PC-3 (cell line): ENCODE measurements at regions not wholly inside any gene's neighbourhood (a gene's known extent, or its start where the extent isn't known, plus 50 kb on each side); places are given as distances from the start of the nearest gene placed in this dataset.

Experiments used
- ATAC-seq: fragments of 200-7000 bp; cut with Tn5 transposase; 2 replicates; pipeline ENCODE4 v1.9.1; 2020; ENCODE audit warnings: mild to moderate bottlenecking, moderate library complexity
- BruUV-seq: library from RNA; stranded (reverse); fragments of 400-500 nt; replicated peaks from 2 replicates; lab custom pipeline; 2021; lab: Mats Ljungman, UMichigan
- CTCF ChIA-PET: fragments of 300-600 bp; sonication (Branson Sonifier 250); formaldehyde crosslinking; loops from one replicate; lab custom pipeline; 2022; ENCODE audit warnings: antibody characterized with exemption; lab: Charles Lee
- POLR2A ChIA-PET: fragments of 300-600 bp; sonication (Branson Sonifier 250); formaldehyde crosslinking; loops from one replicate; lab custom pipeline; 2022; ENCODE audit warnings: antibody characterized with exemption; ENCODE audit not compliant: unreplicated experiment; lab: Charles Lee
- DNase-seq: peaks from one replicate; pipeline ENCODE4 v3.0.0-alpha.2; 2015
- H2AFZ ChIP-seq: fragments of 300-600 bp; sonication (generic); 2 replicates; pipeline ENCODE4 v1.6.0; 2016; ENCODE audit warnings: antibody characterized with exemption, low read length
- H3F3A ChIP-seq: fragments of 300-600 bp; sonication (generic); one replicate; pipeline ENCODE4 v1.6.0; 2017; ENCODE audit warnings: antibody characterized with exemption, low read length, control low read depth, mild to moderate bottlenecking; ENCODE audit not compliant: unreplicated experiment
- H3K27ac ChIP-seq: fragments of 300-600 bp; sonication (generic); 2 replicates; pipeline ENCODE4 v1.5.1; 2016; ENCODE audit warnings: mild to moderate bottlenecking, low read length
- H3K27me3 ChIP-seq: fragments of 300-600 bp; sonication (generic); 2 replicates; pipeline ENCODE4 v1.6.1; 2016; ENCODE audit warnings: low read length, mixed read lengths
- H3K36me3 ChIP-seq: fragments of 300-600 bp; sonication (generic); 2 replicates; pipeline ENCODE4 v1.6.1; 2016; ENCODE audit warnings: low read depth, mixed run types, low read length, mixed read lengths
- H3K4me1 ChIP-seq: fragments of 300-600 bp; sonication (generic); 2 replicates; pipeline ENCODE4 v1.5.1; 2016; ENCODE audit warnings: low read length; ENCODE audit not compliant: insufficient read depth
- H3K4me2 ChIP-seq: fragments of 300-600 bp; sonication (generic); 2 replicates; pipeline ENCODE4 v1.6.0; 2016; ENCODE audit warnings: low read length
- H3K4me3 ChIP-seq: fragments of 300-600 bp; sonication (generic); 2 replicates; pipeline ENCODE4 v1.5.1; 2016; ENCODE audit warnings: mild to moderate bottlenecking, low read length, mixed read lengths
- H3K79me2 ChIP-seq: fragments of 300-600 bp; sonication (generic); 2 replicates; pipeline ENCODE4 v1.6.1; 2017; ENCODE audit warnings: low read length, mixed read lengths
- H3K9ac ChIP-seq: fragments of 300-600 bp; sonication (generic); 2 replicates; pipeline ENCODE4 v1.6.0; 2016; ENCODE audit warnings: mild to moderate bottlenecking, low read length
- H3K9me2 ChIP-seq: fragments of 300-600 bp; sonication (generic); replicated peaks from 2 replicates; pipeline ENCODE4 v1.6.1; 2016; ENCODE audit warnings: mixed run types, low read length, mixed read lengths
- H3K9me3 ChIP-seq: fragments of 300-600 bp; sonication (generic); 2 replicates; pipeline ENCODE4 v1.6.1; 2016; ENCODE audit warnings: low read length, mixed read lengths
- H4K20me1 ChIP-seq: fragments of 300-600 bp; sonication (generic); 2 replicates; pipeline ENCODE4 v1.6.1; 2016; ENCODE audit warnings: low read length, mixed read lengths
- CTCF ChIP-seq: fragments of 300-600 bp; sonication (generic); conservative IDR thresholded peaks from 2 replicates; pipeline ENCODE4 v1.5.1; 2017; ENCODE audit warnings: antibody characterized with exemption, low read depth, mild to moderate bottlenecking, low read length
- EZH2 ChIP-seq: fragments of 300-600 bp; sonication (generic); IDR thresholded peaks from one replicate; pipeline ENCODE4 v1.6.1; 2017; ENCODE audit warnings: antibody characterized with exemption, mild to moderate bottlenecking, low read length; ENCODE audit not compliant: unreplicated experiment
- EZH2phosphoT487 ChIP-seq: fragments of 300-600 bp; sonication (generic); IDR thresholded peaks from 2 replicates; pipeline ENCODE4 v1.6.1; 2018; ENCODE audit warnings: mild to moderate bottlenecking, antibody characterized with exemption, low read length, borderline replicate concordance
- intact Hi-C: fragments of 100-400 bp; cut with micrococcal nuclease; formaldehyde crosslinking; loops from 2 replicates; pipeline ENCODE4 v1.9.0; 2023

DNA sequence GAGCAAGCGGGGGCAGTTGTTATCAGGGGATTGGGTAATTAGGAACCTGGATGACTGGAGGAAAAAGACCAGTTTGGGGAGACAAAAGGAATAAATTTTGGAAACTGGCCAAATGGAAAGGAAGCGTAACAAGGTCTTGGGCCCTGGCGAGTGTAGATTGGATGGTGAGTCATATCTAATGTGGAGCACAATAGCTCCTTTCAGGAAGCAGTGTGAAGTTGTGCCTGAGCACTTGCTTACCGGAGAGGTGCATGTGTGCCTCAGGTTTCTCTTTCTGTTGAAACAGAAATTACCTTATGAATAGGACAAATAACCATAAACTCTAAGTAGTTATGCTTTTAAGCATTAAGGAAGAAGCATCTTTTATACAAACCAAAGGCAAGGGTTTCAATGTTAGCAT is 176.4 kb downstream of the KIF4B start:
- DNase-seq (no peak), ATAC-seq (no peak)
- POLR2A ChIA-PET: no interaction called here
- no peaks in the 10 kb centered on the region for H3K27me3 ChIP-seq
- H3K4me2 ChIP-seq: no peak overlapping the region
- no peak overlapping the region for H3K9ac ChIP-seq
- CTCF ChIA-PET: no interaction called here
- TF ChIP-seq EZH2phosphoT487 (no peak), EZH2 (no peak), CTCF (no peak)
- H4K20me1 ChIP-seq: no peaks in the 10 kb centered on the region
- H3K27ac ChIP-seq: no peak overlapping the region
- no peaks in the 10 kb centered on the region for H3F3A ChIP-seq
- H3K4me3 ChIP-seq: no peak overlapping the region
- no TSS peak for BruUV-seq
- no peaks in the 10 kb centered on the region for H3K79me2 ChIP-seq
- H3K4me1 ChIP-seq: no peaks in the 10 kb centered on the region
- no peaks in the 10 kb centered on the region for H3K9me2 ChIP-seq
- H2AFZ ChIP-seq: no peak overlapping the region
- no peaks in the 10 kb centered on the region for H3K36me3 ChIP-seq
- H3K9me3 ChIP-seq: no peaks in the 10 kb centered on the region
- intact Hi-C loops: no loop called here

- Histone ChIP-seq H3K9me2 (no peaks in the 10 kb centered on the region), H3F3A (no peaks in the 10 kb centered on the region), H4K20me1 (no peaks in the 10 kb centered on the region), H3K27me3 (no peaks in the 10 kb centered on the region), H3K27ac (no peak overlapping the region), H3K4me1 (no peaks in the 10 kb centered on the region), H3K79me2 (no peaks in the 10 kb centered on the region), H3K9me3 (no peaks in the 10 kb centered on the region), H2AFZ (no peak overlapping the region), H3K36me3 (no peaks in the 10 kb centered on the region), H3K9ac (no peak overlapping the region), H3K4me2 (no peak overlapping the region), H3K4me3 (no peak overlapping the region)
- BruUV-seq: no TSS peak
- no peak for ATAC-seq
- intact Hi-C loops: no loop called here
- ChIA-PET CTCF (no interaction called here), POLR2A (no interaction called here)
- TF ChIP-seq EZH2: no peak
- TF ChIP-seq EZH2phosphoT487: no peak
- no peak for TF ChIP-seq CTCF
- DNase-seq: peak; percentile 2
These were observed 179.5 kb downstream of the KIF4B start for GRCh38 chr5:155193029-155193428.

GRCh38 chr5:155193483-155194107 is 180.0 kb downstream of the KIF4B start:
- Histone ChIP-seq H3K4me3 (no peak overlapping the region), H3K27ac (no peak overlapping the region), H2AFZ (no peak overlapping the region), H3K4me2 (no peak overlapping the region), H3K27me3 (no peaks in the 10 kb centered on the region), H3K9me2 (no peaks in the 10 kb centered on the region), H4K20me1 (no peaks in the 10 kb centered on the region), H3K79me2 (no peaks in the 10 kb centered on the region), H3K36me3 (no peaks in the 10 kb centered on the region), H3K4me1 (no peaks in the 10 kb centered on the region), H3K9me3 (no peaks in the 10 kb centered on the region), H3F3A (no peaks in the 10 kb centered on the region), H3K9ac (no peak overlapping the region)
- ATAC-seq: no peak
- BruUV-seq: no TSS peak
- intact Hi-C loops: no loop called here
- no peak for DNase-seq
- POLR2A ChIA-PET: no interaction called here
- no peak for TF ChIP-seq EZH2phosphoT487
- CTCF ChIA-PET: no interaction called here
